Non-pigmented ciliary epithelial cell (primary cell): ENCODE measurements at regions not wholly inside any gene's neighbourhood (a gene's known extent, or its start where the extent isn't known, plus 50 kb on each side); places are given as distances from the start of the nearest gene placed in this dataset.

Source experiments
- DNase-seq: peaks from one replicate; pipeline ENCODE4 v3.0.0-alpha.2; 2010; ENCODE audit warnings: low read depth

- DNase-seq = no peak
These were observed 891.5 kb upstream of the ADGRL2 start for GRCh38 chr1:80909172-80909784.

- no peak for DNase-seq
These were observed 903.9 kb upstream of the ADGRL2 start for GRCh38 chr1:80896781-80897356.

DNA sequence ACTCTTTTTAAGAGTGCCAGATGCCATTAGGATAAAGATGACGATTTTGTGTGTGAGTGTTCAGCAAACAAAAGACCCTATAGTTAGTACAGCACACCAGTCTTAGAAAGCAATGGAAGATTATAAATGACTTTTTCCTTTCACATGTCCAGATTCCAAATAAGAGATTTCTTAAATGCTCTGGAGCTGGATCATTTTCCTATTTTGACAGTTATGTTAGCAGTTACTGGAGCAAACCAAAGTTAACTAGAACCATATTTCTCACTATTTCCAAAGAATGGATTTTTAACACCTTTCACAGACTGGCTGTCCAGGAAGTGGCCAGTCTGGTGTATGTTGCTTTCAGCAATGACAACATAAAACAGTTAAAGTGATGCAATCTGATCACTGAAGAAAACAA is 905.8 kb upstream of the ADGRL2 start:
- no peak for DNase-seq

GRCh38 chr1:80893115-80893514 is 907.6 kb upstream of the ADGRL2 start:
- no peak for DNase-seq

- DNase-seq = no peak
These were observed 908.2 kb upstream of the ADGRL2 start for GRCh38 chr1:80892539-80892938.

DNA sequence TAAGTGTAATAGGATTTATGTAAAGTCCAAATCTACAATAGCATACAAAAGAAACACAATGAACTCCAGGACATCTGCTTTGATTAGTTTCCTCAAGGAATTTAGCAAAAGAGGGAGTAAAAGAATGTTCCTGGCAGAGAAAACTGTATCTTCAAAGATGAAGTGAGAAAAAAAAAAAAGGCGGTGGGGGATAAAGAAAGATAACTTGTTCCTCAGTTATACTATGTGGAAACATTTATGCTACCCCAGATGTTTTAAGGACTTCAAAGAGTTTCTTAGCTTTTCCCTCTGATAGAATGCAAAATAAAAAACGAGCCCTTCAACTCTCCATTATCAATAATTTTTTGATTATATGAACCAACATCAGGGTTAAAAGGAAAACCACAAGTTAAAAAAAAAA is 908.9 kb upstream of the ADGRL2 start:
- DNase-seq = no peak

- peak; percentile 44 for DNase-seq
These were observed 918.2 kb upstream of the ADGRL2 start for GRCh38 chr1:80882553-80882952.

GRCh38 chr1:80878343-80878742 is 922.4 kb upstream of the ADGRL2 start:
- no peak for DNase-seq

DNA sequence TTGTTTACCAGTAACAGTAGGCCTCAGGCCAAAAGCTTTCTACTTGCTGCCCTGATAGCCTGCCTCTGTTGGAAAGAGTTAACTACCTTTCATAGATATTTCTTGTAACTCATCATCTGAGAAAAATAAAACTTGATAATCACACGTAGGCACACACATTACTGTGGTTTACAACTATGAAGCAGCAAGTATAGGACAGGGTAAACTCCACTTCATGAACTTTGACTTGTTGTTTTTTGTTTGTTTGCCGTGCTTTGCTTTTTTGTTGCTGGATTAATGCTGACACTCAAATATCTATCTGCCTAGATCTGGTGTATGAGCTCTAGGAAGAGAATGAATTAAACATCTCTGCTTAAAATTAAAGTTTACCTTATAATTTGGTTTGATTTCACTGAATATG is 924.7 kb upstream of the ADGRL2 start:
- DNase-seq = no peak

GRCh38 chr1:80869299-80869698 is 931.4 kb upstream of the ADGRL2 start:
- DNase-seq = no peak

- DNase-seq = no peak
These were observed 952.8 kb upstream of the ADGRL2 start for GRCh38 chr1:80847904-80848303.

DNA sequence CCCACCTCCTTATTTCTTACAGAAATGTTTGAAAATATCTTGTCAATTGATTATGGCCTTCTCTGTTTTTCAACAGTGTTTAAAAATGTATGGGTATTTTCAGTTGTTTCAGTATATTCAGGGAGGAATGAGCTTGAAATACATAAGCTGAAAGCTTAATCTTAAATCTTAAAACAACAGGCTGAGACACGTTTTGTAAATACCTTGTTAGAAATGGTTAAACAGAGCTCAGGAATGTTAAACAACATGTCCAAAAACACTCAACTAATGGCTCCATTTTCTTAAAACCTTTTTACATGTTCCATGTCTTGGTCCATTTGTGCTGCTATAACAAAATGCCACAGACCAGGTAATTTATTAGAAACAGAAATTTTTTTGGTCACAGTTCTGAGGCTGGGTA is 953.8 kb upstream of the ADGRL2 start:
- DNase-seq = no peak

DNA sequence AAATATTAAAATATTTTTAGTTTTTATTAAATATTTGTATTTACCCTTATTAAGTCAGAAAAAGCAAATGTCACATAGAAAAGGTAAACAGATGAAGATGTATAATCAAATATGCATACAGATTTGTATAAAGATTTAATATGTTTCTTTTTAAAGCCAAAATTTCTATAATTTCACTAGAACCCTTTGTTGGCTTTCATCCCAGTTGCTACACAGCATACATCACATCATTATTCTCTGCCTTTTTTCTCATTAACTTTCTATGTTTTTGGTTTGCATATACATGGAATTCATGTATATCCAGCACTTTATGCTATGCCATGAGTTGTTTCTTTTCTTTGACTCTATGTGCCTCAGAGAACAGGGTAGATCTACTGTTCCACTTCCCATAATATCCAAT is 957.9 kb upstream of the ADGRL2 start:
- no peak for DNase-seq

DNA sequence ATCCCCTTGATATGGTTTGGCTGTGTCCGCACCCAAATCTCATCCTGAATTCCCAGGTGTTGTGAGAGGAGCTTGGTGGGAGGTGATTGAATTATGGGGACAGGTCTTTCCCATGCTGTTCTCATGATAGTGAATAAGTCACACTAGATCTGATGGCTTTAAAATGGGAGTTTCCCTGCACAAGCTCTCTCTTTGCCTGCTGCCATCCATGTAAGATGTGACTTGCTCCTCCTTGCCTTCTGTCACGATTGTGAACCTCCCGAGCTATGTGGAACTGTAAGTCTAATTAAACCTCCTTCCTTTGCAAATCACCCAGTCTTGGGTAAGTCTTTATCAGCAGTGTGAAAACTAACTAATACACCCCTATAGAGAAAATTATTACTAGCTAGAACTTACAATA is 959.5 kb upstream of the ADGRL2 start:
- no peak for DNase-seq

- no peak for DNase-seq
These were observed 963.7 kb upstream of the ADGRL2 start for GRCh38 chr1:80837066-80837465.

DNA sequence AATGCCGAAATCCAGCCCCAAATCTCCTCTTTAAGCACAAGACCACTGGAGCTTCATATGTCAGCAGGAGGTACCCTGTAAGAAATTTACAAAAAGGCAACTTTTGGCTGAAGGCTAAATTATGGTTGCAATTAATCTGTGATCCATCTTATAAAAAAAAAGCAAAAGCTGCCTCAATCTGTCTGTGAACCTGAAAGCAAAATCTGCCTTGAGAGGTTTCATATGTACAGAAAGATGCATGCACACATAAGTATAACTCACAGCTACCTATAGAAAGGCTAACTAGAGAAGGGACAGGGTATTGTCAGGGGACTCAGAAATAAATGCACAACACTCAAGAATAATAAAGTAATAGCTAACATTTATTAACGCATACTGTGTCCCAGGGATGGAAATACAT is 964.2 kb upstream of the ADGRL2 start:
- no peak for DNase-seq

GRCh38 chr1:80827666-80828065 is 973.1 kb upstream of the ADGRL2 start:
- DNase-seq = no peak

DNA sequence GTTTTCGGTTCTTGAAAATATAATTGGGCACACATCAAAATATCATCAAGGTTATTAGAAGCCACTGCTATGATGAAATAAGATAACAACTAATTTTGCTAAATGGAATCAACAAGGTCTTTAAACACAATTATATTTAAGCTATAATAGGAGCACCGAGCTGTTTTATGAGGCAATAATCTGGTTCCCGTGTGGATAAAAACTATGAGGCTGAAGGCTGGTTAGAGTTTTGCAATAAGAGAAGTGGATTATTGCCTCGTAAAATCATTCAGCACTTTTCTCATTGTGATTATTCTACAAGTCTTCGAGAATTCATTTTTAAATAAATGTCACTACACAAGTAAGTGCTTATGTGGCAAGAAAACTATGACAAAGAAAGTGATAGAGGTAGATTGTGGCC is 975.7 kb upstream of the ADGRL2 start:
- no peak for DNase-seq

DNA sequence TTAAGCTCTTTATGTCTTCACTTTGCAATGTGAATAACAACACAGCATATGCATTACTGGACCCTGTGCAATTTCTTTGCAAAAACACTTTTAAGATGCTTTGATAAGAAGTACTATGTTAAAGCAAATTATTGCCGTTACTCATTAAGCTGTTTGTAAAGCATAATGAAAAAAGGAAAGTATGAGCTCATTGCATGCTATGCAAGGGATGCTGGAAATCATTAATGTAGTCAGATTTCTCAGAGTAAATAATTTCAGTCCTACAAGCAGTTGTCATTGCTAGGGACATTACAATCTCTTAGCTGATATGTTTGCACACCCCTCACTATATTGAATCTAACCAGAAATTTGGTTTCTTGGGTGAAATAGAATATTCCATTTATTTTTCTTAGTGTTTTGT is 982.5 kb upstream of the ADGRL2 start:
- no peak for DNase-seq

DNA sequence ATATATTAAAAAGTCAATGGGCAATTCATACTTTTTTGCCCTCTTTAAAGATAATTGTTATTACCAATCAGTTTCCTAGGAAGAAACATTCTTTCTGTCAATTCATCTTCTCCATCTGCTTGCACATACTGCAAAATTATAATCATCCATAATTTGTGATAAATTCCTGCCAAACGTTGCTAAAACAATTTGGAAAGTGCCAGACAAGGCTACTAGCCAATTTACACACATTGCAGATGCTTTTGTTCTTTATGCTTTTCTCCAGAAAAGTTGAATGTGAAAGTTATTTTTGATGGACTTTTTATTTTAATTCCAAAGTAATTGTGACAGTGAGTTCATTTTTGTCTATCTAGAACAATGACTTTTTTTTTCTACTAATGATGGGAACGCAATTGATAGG is 992.8 kb upstream of the ADGRL2 start:
- DNase-seq = no peak

- no peak for DNase-seq
These were observed 994.3 kb upstream of the ADGRL2 start for GRCh38 chr1:80806431-80806830.

GRCh38 chr1:80801695-80802094 is 999.0 kb upstream of the ADGRL2 start:
- DNase-seq = no peak

DNA sequence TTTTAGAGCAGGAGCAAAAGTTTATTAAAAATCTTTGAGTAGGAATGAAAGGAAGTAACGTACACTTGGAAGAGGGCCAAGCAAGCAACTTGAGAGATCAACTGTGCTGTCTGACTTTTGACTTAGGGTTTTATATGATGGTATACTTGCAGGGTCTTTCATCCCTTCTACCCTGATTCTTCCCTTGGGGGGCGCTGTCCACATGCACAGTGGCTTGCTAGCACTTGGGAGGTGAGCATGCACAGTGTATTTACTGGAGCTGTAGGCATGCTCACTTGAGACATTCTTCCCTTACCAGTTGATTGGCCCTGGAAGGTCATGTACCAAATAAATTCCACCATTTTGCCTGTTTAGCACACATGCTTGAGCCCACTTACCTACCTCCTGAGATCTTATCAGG is 1001.3 kb upstream of the ADGRL2 start:
- no peak for DNase-seq

DNA sequence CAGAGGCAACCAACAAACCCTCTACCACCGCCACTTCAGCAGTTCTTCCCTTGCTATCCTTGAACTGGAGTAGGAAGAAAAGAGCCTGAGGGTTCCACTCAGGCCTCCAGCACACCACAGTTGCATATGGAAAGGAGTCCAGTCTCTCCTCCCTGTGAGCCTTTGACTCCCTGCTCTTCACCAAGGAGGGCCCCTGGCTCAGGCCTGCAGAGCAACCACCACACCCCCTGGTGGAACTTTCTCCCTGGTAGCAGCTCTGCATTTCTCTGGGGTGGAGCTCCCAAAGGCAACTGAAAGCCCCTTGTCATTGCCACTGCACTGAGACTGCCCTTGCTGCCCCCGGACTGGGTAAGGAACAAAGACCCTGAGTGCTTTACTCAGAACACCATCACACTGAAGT is 1021.5 kb upstream of the ADGRL2 start:
- DNase-seq = no peak
